ENCODE measurements at regions not wholly inside any gene's neighbourhood (a gene's known extent, or its start where the extent isn't known, plus 50 kb on each side); places are given as distances from the start of the nearest gene placed in this dataset.

GRCh38 chr7:121624958-121625357, 228.8 kb upstream of the FAM3C start:
- H3K27me3 ChIP-seq, result no peaks in the 10 kb centered on the region
- no peak overlapping the region for H3K27ac ChIP-seq
- no peaks in the 10 kb centered on the region for H3K36me3 ChIP-seq
- TF ChIP-seq POLR2A (IDR thresholded peaks at IDR 0.05) (no peak), CTCF (IDR thresholded peaks at IDR 0.05) (no peak)
- DNase-seq (ENCODE audit: low spot score in 2 of 2), result no peak
- H3K9me3 ChIP-seq, result no peaks in the 10 kb centered on the region
- intact Hi-C loops (cut with DNase I; ENCODE audit: low total_unique reads), result no loop called here
- H3K4me1 ChIP-seq, result no peaks in the 10 kb centered on the region
- no peak overlapping the region for H3K4me3 ChIP-seq

- Histone ChIP-seq H3K27me3 (no peaks in the 10 kb centered on the region), H3K4me1 (no peaks in the 10 kb centered on the region), H3K36me3 (no peaks in the 10 kb centered on the region), H3K4me3 (no peak overlapping the region), H3K27ac (no peak overlapping the region), H3K9me3 (no peaks in the 10 kb centered on the region)
- DNase-seq (ENCODE audit: low spot score in 2 of 2), result no peak
- no peak for TF ChIP-seq CTCF (IDR thresholded peaks at IDR 0.05)
- no peak for TF ChIP-seq POLR2AphosphoS5 (IDR thresholded peaks at IDR 0.05)
- TF ChIP-seq POLR2A (IDR thresholded peaks at IDR 0.05), result no peak
- intact Hi-C loops (cut with DNase I; ENCODE audit: low total_unique reads), result no loop called here
These were observed 227.2 kb upstream of the FAM3C start for GRCh38 chr7:121623130-121623872.

- H3K27me3 ChIP-seq, result no peaks in the 10 kb centered on the region
- no peak overlapping the region for H3K4me3 ChIP-seq
- H3K4me1 ChIP-seq, result no peaks in the 10 kb centered on the region
- no peaks in the 10 kb centered on the region for H3K9me3 ChIP-seq
- no peak overlapping the region for H3K27ac ChIP-seq
- intact Hi-C loops (cut with DNase I; ENCODE audit: low total_unique reads), result no loop called here
- TF ChIP-seq POLR2A (IDR thresholded peaks at IDR 0.05), result no peak
- TF ChIP-seq POLR2AphosphoS5 (IDR thresholded peaks at IDR 0.05), result no peak
- no peak for TF ChIP-seq CTCF (IDR thresholded peaks at IDR 0.05)
- H3K36me3 ChIP-seq, result no peaks in the 10 kb centered on the region
- DNase-seq (ENCODE audit: low spot score in 2 of 2), result no peak
These were observed 225.8 kb upstream of the FAM3C start for GRCh38 chr7:121621937-121622336.

GRCh38 chr7:121620953-121621606, 225.0 kb upstream of the FAM3C start:
- intact Hi-C loops (cut with DNase I; ENCODE audit: low total_unique reads), result no loop called here
- Histone ChIP-seq H3K9me3 (no peaks in the 10 kb centered on the region), H3K36me3 (no peaks in the 10 kb centered on the region), H3K27me3 (no peaks in the 10 kb centered on the region), H3K4me3 (no peak overlapping the region), H3K4me1 (no peaks in the 10 kb centered on the region), H3K27ac (no peak overlapping the region)
- TF ChIP-seq POLR2AphosphoS5 (IDR thresholded peaks at IDR 0.05) (no peak), CTCF (IDR thresholded peaks at IDR 0.05) (no peak), POLR2A (IDR thresholded peaks at IDR 0.05) (no peak)
- no peak for DNase-seq (ENCODE audit: low spot score in 2 of 2)

- intact Hi-C loops (cut with DNase I; ENCODE audit: low total_unique reads), result no loop called here
- DNase-seq (ENCODE audit: low spot score in 2 of 2), result no peak
- H3K36me3 ChIP-seq, result no peaks in the 10 kb centered on the region
- no peaks in the 10 kb centered on the region for H3K27me3 ChIP-seq
- no peaks in the 10 kb centered on the region for H3K4me1 ChIP-seq
- H3K4me3 ChIP-seq, result no peak overlapping the region
- H3K9me3 ChIP-seq, result no peaks in the 10 kb centered on the region
- no peak overlapping the region for H3K27ac ChIP-seq
- TF ChIP-seq CTCF (IDR thresholded peaks at IDR 0.05), result no peak
These were observed 224.1 kb upstream of the FAM3C start for GRCh38 chr7:121620206-121620605.

All from breast epithelium (tissue), 4 donors.